NCI-H128 (cell line): ENCODE measurements at regions not wholly inside any gene's neighbourhood (a gene's known extent, or its start where the extent isn't known, plus 50 kb on each side); places are given as distances from the start of the nearest gene placed in this dataset.

ENCODE experiments used
- DNase-seq: peaks from one replicate; lab custom pipeline; 2025; ENCODE audit not compliant: unreplicated experiment; lab: John Stamatoyannopoulos, UW

- DNase-seq: no peak
Measured at GRCh38 chr15:46685096-46685495, 1032.2 kb upstream of the SEMA6D start.

- no peak for DNase-seq
Measured at GRCh38 chr15:46685681-46686080, 1031.6 kb upstream of the SEMA6D start.

- no peak for DNase-seq
Measured at GRCh38 chr15:46696281-46696680, 1021.0 kb upstream of the SEMA6D start.

GRCh38 chr15:46701346-46701745, 1016.0 kb upstream of the SEMA6D start:
- DNase-seq: no peak

GRCh38 chr15:46701896-46702295, 1015.4 kb upstream of the SEMA6D start:
- DNase-seq: no peak

GRCh38 chr15:46703020-46703861, 1014.1 kb upstream of the SEMA6D start:
- DNase-seq: no peak

- DNase-seq: no peak
Measured at GRCh38 chr15:46703871-46704637, 1013.3 kb upstream of the SEMA6D start.

GRCh38 chr15:46707452-46707851, 1009.9 kb upstream of the SEMA6D start:
- no peak for DNase-seq

GRCh38 chr15:46708226-46708625, 1009.1 kb upstream of the SEMA6D start:
- DNase-seq: no peak

- DNase-seq: no peak
Measured at GRCh38 chr15:46709460-46710083, 1007.7 kb upstream of the SEMA6D start.

- no peak for DNase-seq
Measured at GRCh38 chr15:46710401-46710960, 1006.8 kb upstream of the SEMA6D start.

GRCh38 chr15:46713045-46713444, 1004.3 kb upstream of the SEMA6D start:
- DNase-seq: no peak

- no peak for DNase-seq
Measured at GRCh38 chr15:46714950-46715349, 1002.4 kb upstream of the SEMA6D start.

- DNase-seq: no peak
Measured at GRCh38 chr15:46723308-46723707, 994.0 kb upstream of the SEMA6D start.

- DNase-seq: no peak
Measured at GRCh38 chr15:46732060-46732459, 985.2 kb upstream of the SEMA6D start.

GRCh38 chr15:46735115-46735514, 982.2 kb upstream of the SEMA6D start:
- DNase-seq: no peak

GRCh38 chr15:46751303-46751702, 966.0 kb upstream of the SEMA6D start:
- no peak for DNase-seq

- DNase-seq: no peak
Measured at GRCh38 chr15:46753946-46754345, 963.4 kb upstream of the SEMA6D start.

GRCh38 chr15:46763091-46763490, 954.2 kb upstream of the SEMA6D start:
- DNase-seq: no peak

- DNase-seq: no peak
Measured at GRCh38 chr15:46764851-46765250, 952.5 kb upstream of the SEMA6D start.

GRCh38 chr15:46766021-46766420, 951.3 kb upstream of the SEMA6D start:
- DNase-seq: no peak
